ENCODE measurements at regions not wholly inside any gene's neighbourhood (a gene's known extent, or its start where the extent isn't known, plus 50 kb on each side); places are given as distances from the start of the nearest gene placed in this dataset.

GRCh38 chr4:10944321-10944720, 259.8 kb upstream of the CLNK start:
- CTCF ChIA-PET (ENCODE audit: low intra/inter-chr PET ratio) = no interaction called here
- POLR2A ChIA-PET = no interaction called here
- DNase-seq (ENCODE audit: extremely low read depth in 1 of 4, low spot score in 3 of 4) = no peak
- intact Hi-C loops (cut with micrococcal nuclease) (no loop called here), in situ Hi-C loops (cut with MboI) (no loop called here)
- TF ChIP-seq USF1 (CRISPR knock-in tag; IDR thresholded peaks at IDR 0.05) (no peak), RBM17 (IDR thresholded peaks at IDR 0.05; ENCODE audit: borderline replicate concordance, low read depth, low read length) (no peak), NUFIP1 (IDR thresholded peaks at IDR 0.05; ENCODE audit: partially characterized antibody) (no peak), HNRNPL (IDR thresholded peaks at IDR 0.05; ENCODE audit: low read depth, low read length) (no peak), ATF4 (CRISPR knock-in tag; IDR thresholded peaks at IDR 0.05) (no peak), SMC3 (conservative IDR thresholded peaks at IDR 0.05; ENCODE audit: insufficient read depth, low read depth, low read length) (no peak), TAF7 (tag; IDR thresholded peaks at IDR 0.05) (no peak), YY1 (IDR thresholded peaks at IDR 0.05; ENCODE audit: borderline replicate concordance in 1 of 3, control insufficient read depth in 1 of 3, extremely low read depth in 1 of 3, insufficient read depth in 3 of 3, insufficient read length in 1 of 3, insufficient replicate concordance in 2 of 3, low read depth in 1 of 3, low read length in 2 of 3) (no peak), CHD4 (IDR thresholded peaks at IDR 0.05; ENCODE audit: insufficient read depth, insufficient replicate concordance, low read depth, low read length, poor library complexity, severe bottlenecking) (no peak), ZNF239 (CRISPR knock-in tag; IDR thresholded peaks at IDR 0.05) (no peak), NONO (IDR thresholded peaks at IDR 0.05; ENCODE audit: low read depth in 2 of 2, low read length in 1 of 2) (no peak), THRB (CRISPR knock-in tag; conservative IDR thresholded peaks at IDR 0.05) (no peak), HES1 (IDR thresholded peaks at IDR 0.05; ENCODE audit: low read depth) (no peak), ZNF140 (CRISPR knock-in tag; IDR thresholded peaks at IDR 0.05) (no peak), ZNF766 (CRISPR knock-in tag; conservative IDR thresholded peaks at IDR 0.05) (no peak), ETS2 (tag; IDR thresholded peaks at IDR 0.05; ENCODE audit: borderline replicate concordance, poor library complexity, severe bottlenecking) (no peak), BCOR (IDR thresholded peaks at IDR 0.05) (no peak), CBFA2T3 (IDR thresholded peaks at IDR 0.05) (no peak)
- Histone ChIP-seq H3K36me3 (ENCODE audit: control insufficient read depth, insufficient read depth, low read length) (no peaks in the 10 kb centered on the region), H3K79me2 (ENCODE audit: control insufficient read depth, insufficient read depth, low read length) (no peaks in the 10 kb centered on the region), H3K27me3 (ENCODE audit: control insufficient read depth in 2 of 2, insufficient read depth in 2 of 2, low read length in 2 of 2) (no peaks in the 10 kb centered on the region), H4K20me1 (replicated peaks; ENCODE audit: control insufficient read depth, insufficient read depth, low read length) (no peaks in the 10 kb centered on the region), H3K9me1 (ENCODE audit: control insufficient read depth, insufficient read depth, low read length) (no peaks in the 10 kb centered on the region), H3K4me1 (replicated peaks in 1 of 2; ENCODE audit: control insufficient read depth in 2 of 2, insufficient read depth in 2 of 2, low read length in 2 of 2) (no peaks in the 10 kb centered on the region), H3K4me2 (ENCODE audit: insufficient read depth, low read length) (no peak overlapping the region), H3K9me3 (replicated peaks; ENCODE audit: control insufficient read depth, insufficient read depth, low read depth, low read length) (0 out of 2 replicates have a peak, but pooled peaks cover 2% of the 10 kb centered on the region), H3K27ac (ENCODE audit: extremely low read depth, low read depth, low read length) (no peak overlapping the region), H3K9ac (ENCODE audit: insufficient read depth in 1 of 2, low read depth in 2 of 2, low read length in 2 of 2) (no peak overlapping the region), H2AFZ (ENCODE audit: low read depth, low read length) (no peak overlapping the region), H3K4me3 (no peak overlapping the region)
- WGBS (ENCODE audit: insufficient coverage, low coverage, missing lambda C conversion rate) = 0% methylated on average over 1 of the region's 1 CpG
- no TSS peak for BruUV-seq (replicated peaks)
- no peak for ATAC-seq
- FAIRE-seq = no peak
